Nephron progenitor cell (in vitro differentiated cells): ENCODE measurements at regions not wholly inside any gene's neighbourhood (a gene's known extent, or its start where the extent isn't known, plus 50 kb on each side); places are given as distances from the start of the nearest gene placed in this dataset.

Source experiments
- DNase-seq: peaks from one replicate; pipeline ENCODE4 v3.0.0; 2021
- H3K27ac Mint-ChIP-seq: 2 replicates; pipeline ENCODE4 v1.8.0; 2021; ENCODE audit warnings: mild to moderate bottlenecking, moderate library complexity, mixed read lengths
- H3K27me3 Mint-ChIP-seq: 2 replicates; pipeline ENCODE4 v1.8.0; 2021; ENCODE audit warnings: mild to moderate bottlenecking, low read depth, mixed read lengths; ENCODE audit not compliant: poor library complexity
- H3K36me3 Mint-ChIP-seq: 2 replicates; pipeline ENCODE4 v1.8.0; 2021; ENCODE audit warnings: low read depth, mixed read lengths
- H3K4me1 Mint-ChIP-seq: 2 replicates; pipeline ENCODE4 v1.8.0; 2021; ENCODE audit warnings: mixed read lengths
- H3K4me3 Mint-ChIP-seq: 2 replicates; pipeline ENCODE4 v1.8.0; 2021; ENCODE audit warnings: mild to moderate bottlenecking, moderate library complexity, mixed read lengths
- H3K9me3 Mint-ChIP-seq: 2 replicates; pipeline ENCODE4 v1.8.0; 2021; ENCODE audit warnings: mild to moderate bottlenecking, moderate library complexity, mixed read lengths
- TF ChIP-seq, protein P1 (sequence below): fragments of 200-600 bp; sonication (generic); IDR thresholded peaks from 2 replicates; pipeline ENCODE4 v1.5.0; 2021; ENCODE audit warnings: antibody characterized with exemption

DNA sequence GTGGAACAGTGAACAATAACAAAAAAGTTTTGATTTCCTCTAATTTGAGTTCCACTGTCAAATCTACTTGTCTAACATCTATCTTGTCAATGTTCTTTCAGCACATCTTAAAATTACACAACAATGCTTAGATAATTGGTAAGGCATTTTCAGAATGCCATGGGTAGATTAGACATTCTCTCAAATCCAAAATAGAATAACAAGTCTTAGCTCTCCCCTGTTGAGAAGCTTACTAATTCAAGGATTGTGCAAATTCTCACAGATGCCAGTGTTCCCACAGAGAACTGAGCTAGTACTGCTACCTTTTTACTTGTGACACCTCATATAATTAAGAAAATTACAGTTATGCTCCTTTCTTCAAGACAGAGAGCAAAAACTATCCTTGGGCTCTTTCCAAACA lies 2442.0 kb downstream of the PCDH7 start:
- Mint-ChIP-seq H3K9me3 (no peaks in the 10 kb centered on the region), H3K27ac (no peak overlapping the region), H3K36me3 (no peaks in the 10 kb centered on the region), H3K4me1 (no peaks in the 10 kb centered on the region), H3K27me3 (no peaks in the 10 kb centered on the region), H3K4me3 (no peak overlapping the region)
- DNase-seq, result no peak
- TF ChIP-seq, protein P1, sequence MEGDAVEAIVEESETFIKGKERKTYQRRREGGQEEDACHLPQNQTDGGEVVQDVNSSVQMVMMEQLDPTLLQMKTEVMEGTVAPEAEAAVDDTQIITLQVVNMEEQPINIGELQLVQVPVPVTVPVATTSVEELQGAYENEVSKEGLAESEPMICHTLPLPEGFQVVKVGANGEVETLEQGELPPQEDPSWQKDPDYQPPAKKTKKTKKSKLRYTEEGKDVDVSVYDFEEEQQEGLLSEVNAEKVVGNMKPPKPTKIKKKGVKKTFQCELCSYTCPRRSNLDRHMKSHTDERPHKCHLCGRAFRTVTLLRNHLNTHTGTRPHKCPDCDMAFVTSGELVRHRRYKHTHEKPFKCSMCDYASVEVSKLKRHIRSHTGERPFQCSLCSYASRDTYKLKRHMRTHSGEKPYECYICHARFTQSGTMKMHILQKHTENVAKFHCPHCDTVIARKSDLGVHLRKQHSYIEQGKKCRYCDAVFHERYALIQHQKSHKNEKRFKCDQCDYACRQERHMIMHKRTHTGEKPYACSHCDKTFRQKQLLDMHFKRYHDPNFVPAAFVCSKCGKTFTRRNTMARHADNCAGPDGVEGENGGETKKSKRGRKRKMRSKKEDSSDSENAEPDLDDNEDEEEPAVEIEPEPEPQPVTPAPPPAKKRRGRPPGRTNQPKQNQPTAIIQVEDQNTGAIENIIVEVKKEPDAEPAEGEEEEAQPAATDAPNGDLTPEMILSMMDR, result no peak

DNA sequence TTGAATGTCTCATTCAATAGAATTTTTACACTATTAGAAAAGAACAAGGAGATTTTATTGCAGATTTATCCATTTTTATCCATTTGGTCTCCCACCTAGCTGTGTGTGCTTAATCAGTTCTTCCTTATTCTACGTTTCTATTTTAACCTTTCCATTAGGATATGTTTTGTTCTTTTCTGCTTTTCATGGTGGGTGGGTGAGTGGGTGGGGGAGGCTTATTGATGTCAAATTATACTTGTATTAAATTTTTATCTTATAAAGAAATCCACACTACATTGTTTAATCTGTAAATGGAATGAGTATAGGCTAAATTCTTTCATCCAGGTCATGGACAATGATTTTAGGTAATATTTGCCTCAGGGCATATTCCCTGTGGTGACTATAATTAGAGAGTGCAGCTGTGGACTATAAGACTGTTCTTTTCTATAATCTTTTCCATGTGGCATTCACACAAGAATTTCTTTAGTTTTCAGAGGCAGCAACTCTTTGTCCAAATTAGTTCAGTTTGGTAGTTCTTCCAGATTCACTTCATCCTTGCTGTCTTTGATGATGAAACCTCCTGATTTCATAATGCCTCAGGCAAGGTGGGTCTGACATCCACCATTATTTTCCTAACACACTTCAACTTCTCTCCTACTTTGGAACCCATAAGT lies 2451.8 kb downstream of the PCDH7 start:
- TF ChIP-seq, protein P1, result no peak
- no peaks in the 10 kb centered on the region for H3K36me3 Mint-ChIP-seq

DNA sequence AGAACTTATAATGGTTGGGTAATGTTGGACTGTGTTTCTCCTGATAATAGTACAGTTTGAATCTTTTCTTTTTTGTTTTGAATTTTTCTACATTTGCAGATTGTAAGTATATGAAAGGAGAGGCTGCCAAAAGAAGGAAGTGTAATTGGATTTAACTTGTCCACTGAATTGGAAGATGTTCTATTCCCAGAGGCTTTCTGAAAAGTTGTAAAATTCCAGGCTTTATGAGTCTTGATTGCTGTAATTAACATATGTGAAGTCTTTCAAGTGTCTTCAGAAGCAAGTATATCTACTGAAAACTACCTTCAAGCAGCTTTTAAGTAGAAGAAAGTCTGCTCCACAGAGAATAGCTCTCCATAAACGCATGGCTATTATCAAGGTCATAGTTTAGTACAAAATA lies 2456.4 kb downstream of the PCDH7 start:
- peaks cover 2% of the 10 kb centered on the region for H3K27me3 Mint-ChIP-seq
- no peak overlapping the region for H3K27ac Mint-ChIP-seq
- no peaks in the 10 kb centered on the region for H3K36me3 Mint-ChIP-seq
- TF ChIP-seq, protein P1, result no peak
- no peak overlapping the region for H3K4me3 Mint-ChIP-seq
- H3K9me3 Mint-ChIP-seq, result no peaks in the 10 kb centered on the region
- H3K4me1 Mint-ChIP-seq, result no peaks in the 10 kb centered on the region
- no peak for DNase-seq

More for the DNA sequence above, 2451.8 kb downstream of the PCDH7 start:
- no peak for DNase-seq
- Mint-ChIP-seq H3K27me3 (no peaks in the 10 kb centered on the region), H3K9me3 (no peaks in the 10 kb centered on the region), H3K4me3 (no peak overlapping the region), H3K4me1 (no peaks in the 10 kb centered on the region), H3K27ac (no peak overlapping the region)

DNA sequence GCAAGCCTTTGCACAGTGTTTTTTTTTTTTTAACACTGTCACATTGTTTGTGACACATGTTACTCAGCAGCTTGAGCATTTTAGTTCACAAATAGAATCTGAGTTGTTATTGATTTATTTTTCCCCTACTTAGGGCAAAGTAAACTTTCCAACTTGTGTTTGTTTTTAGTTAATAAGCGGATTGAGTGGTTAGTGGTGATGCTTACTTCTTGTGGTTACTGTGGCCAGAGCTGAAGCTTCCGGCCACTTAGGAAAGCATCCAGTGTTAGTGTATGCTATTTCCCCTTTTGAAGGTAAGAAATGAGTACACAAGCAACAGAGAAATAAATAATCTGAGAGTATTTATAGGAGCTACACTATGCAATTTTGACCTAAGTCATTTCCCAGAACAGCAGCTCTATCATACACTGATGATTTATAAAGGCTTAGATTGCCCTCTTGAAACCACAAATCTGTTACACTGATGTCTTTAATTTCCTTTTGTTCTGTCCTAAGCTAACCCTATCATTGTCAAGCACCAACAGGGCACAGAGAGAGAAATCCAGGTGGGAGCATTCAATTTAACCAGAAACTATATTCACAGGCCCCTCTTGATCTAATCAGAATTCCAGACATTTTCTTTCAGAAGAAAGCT lies 2464.6 kb downstream of the PCDH7 start:
- DNase-seq, result no peak
- no peak overlapping the region for H3K4me3 Mint-ChIP-seq
- H3K4me1 Mint-ChIP-seq, result no peaks in the 10 kb centered on the region
- TF ChIP-seq, protein P1, result no peak
- no peaks in the 10 kb centered on the region for H3K9me3 Mint-ChIP-seq
- H3K27me3 Mint-ChIP-seq, result peaks cover 2% of the 10 kb centered on the region
- H3K36me3 Mint-ChIP-seq, result no peaks in the 10 kb centered on the region
- H3K27ac Mint-ChIP-seq, result no peak overlapping the region

DNA sequence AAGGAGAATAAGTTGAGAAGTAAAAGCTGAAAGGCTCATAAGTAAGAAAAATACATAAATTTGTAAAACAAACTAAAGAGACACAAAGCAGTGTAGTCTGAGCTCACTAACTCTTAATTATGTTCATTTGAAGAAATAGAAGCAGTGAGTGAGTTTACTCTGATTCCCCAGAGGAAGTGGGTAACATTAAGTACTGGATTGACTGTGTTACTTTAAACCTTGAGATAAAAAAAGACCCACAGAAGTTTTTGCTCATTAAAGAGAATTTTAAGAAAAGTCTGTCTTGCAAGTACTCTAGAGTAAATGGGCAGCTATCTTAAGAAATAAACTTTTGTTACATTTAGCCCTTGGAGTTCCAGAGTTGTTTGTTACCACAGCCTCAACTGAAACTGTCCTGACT lies 2466.9 kb downstream of the PCDH7 start:
- Mint-ChIP-seq H3K9me3 (no peaks in the 10 kb centered on the region), H3K4me1 (no peaks in the 10 kb centered on the region), H3K36me3 (no peaks in the 10 kb centered on the region), H3K27me3 (no peaks in the 10 kb centered on the region), H3K27ac (no peak overlapping the region), H3K4me3 (no peak overlapping the region)
- TF ChIP-seq, protein P1, result no peak
- DNase-seq, result no peak

DNA sequence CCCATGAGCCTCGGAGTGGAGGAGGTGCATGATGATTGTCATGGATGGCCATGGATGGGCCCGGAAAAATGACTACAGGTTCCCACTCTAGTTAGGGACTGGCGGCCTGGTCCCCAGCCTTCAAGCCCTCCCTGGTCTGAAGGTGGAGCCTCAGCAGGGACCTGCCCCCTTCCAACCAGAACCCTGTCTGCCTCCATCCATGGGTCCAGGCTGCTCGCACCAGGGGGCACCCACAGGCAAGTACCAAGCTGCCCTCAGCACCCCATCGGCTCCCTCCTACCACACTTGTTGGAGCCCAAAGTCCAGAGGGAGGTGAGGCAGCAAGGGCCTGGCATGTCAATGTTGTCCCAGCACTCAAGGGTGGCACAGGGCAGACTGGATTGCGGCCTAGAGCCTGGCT lies 2468.6 kb downstream of the PCDH7 start:
- Mint-ChIP-seq H3K36me3 (no peaks in the 10 kb centered on the region), H3K9me3 (no peaks in the 10 kb centered on the region), H3K4me1 (no peaks in the 10 kb centered on the region), H3K27ac (no peak overlapping the region), H3K4me3 (no peak overlapping the region), H3K27me3 (no peaks in the 10 kb centered on the region)
- no peak for DNase-seq
- TF ChIP-seq, protein P1, result no peak
